GM18507 (cell line): ENCODE measurements at regions not wholly inside any gene's neighbourhood (a gene's known extent, or its start where the extent isn't known, plus 50 kb on each side); places are given as distances from the start of the nearest gene placed in this dataset.
A peak's percentile ranks its signal among the peaks of the same experiment; 100 is the strongest.
"Not testable (repeated sequence)": the region's sequence is repeated elsewhere in the genome, so short reads cannot be mapped to it uniquely, and the experiment has no call there.

ENCODE experiments used
- DNase-seq: peaks from one replicate; pipeline ENCODE4 v3.0.0; 2011; ENCODE audit warnings: low read depth; ENCODE audit not compliant: insufficient read length; ENCODE audit errors: extremely low spot score
- FAIRE-seq: peaks from 2 replicates; lab custom pipeline; 2011; peaks lifted over from hg19 to GRCh38; lab: Jason Lieb, UNC

- not testable (repeated sequence) for FAIRE-seq
These were observed 205.7 kb upstream of the ZNF337 start for GRCh38 chr20:25902321-25902720.

GRCh38 chr20:25898663-25899062, 202.0 kb upstream of the ZNF337 start:
- DNase-seq, FAIRE-seq: not testable (repeated sequence)

More at GRCh38 chr20:25902321-25902720, 205.7 kb upstream of the ZNF337 start:
- DNase-seq: not testable (repeated sequence)

GRCh38 chr20:25879096-25879495, 182.4 kb upstream of the ZNF337 start:
- FAIRE-seq, DNase-seq: not testable (repeated sequence)

DNA sequence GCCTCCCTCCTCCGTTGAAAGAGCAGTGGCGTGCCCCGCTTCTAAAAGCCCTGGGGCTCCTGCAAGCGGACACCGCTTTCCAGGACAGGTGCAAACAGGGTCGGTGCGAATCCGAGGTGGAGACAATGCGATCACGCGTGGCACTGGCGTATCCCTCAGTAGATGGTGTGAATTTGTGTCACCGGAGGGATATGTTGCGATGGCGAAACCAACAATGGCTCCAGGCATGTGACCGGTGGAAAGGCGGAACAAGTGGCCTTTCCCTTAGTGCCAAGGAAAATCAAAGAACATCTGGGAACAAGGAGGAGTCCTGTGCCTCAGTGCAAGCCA, 172.0 kb upstream of the ZNF337 start:
- FAIRE-seq, DNase-seq: not testable (repeated sequence)

DNA sequence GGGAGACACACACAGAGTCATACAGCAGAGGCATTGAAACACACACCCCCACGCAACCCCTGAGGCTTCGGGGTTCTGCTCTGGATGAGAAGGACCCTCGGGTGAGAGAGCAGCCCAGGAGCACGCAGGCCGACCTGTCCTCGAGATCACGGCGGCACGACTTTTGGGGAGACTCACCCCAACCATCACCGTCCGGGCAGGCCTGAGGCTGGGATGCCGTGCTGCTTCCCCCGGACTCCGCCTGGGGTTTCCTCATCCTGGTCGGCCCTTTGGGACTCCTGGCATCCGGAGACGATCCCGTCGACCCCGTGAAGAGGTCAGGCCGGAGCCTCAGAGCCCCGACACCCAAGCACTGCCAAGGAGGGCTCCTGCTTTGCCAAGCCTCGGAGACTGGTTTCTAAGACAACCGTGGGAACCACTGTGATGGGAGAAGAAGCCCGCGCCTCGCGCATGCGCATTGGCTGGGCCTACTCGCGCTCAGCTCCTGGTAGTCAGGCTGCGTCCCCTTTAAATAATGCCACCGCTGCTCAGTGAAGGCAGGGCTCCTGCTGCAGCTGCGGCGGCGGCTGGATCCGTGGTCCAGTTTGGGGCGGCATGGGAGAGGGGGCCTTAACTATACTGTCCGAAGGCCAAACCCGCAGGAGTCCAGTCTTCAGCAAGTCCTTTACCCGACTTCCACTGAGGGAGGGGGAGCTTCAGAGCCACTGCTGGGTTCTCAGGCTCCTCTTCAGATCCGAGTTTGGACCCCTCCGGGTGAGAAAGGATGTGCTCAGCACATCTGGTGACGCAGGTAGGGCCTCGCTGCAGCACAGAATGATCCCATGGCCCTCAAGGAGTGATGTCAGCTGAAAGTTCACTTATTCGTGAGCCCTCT, 171.4 kb upstream of the ZNF337 start:
- FAIRE-seq (no peak), DNase-seq (no peak)

GRCh38 chr20:25867015-25867775, 170.5 kb upstream of the ZNF337 start:
- not testable (repeated sequence) for FAIRE-seq, DNase-seq

GRCh38 chr20:25865715-25866656, 169.3 kb upstream of the ZNF337 start:
- FAIRE-seq (no peak), DNase-seq (no peak)

GRCh38 chr20:25864963-25865714, 168.5 kb upstream of the ZNF337 start:
- not testable (repeated sequence) for DNase-seq, FAIRE-seq

DNA sequence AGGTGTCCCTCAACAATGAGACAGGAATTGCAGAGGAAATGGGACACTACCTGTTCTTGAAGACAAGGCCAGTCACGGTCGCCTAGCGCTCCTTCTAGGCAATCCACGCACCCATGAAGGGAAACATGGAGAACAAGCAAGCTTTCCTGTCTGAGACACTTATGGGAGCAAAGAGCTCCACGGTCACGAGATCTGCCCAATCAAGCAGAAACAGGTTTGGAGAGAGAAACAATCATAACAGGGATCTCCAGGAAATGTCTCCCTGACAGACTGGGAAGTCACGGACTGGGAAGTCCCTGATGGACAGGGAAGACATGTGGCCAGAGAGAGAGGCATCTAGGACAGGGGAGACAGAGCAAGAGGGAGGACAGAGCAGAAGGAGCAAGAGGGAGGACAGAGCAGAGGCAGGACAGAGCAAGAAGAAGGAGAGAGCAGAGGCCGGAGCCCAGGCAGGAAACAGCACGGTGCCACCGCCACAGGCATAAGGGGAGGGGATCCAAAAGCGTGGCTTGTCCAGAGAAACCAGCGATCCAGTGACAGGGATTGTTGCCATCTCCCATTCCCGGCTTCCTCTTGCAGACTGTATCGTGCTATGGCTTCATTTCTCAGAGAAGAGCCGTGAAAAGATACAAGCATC, 167.8 kb upstream of the ZNF337 start:
- FAIRE-seq (no peak), DNase-seq (no peak)

DNA sequence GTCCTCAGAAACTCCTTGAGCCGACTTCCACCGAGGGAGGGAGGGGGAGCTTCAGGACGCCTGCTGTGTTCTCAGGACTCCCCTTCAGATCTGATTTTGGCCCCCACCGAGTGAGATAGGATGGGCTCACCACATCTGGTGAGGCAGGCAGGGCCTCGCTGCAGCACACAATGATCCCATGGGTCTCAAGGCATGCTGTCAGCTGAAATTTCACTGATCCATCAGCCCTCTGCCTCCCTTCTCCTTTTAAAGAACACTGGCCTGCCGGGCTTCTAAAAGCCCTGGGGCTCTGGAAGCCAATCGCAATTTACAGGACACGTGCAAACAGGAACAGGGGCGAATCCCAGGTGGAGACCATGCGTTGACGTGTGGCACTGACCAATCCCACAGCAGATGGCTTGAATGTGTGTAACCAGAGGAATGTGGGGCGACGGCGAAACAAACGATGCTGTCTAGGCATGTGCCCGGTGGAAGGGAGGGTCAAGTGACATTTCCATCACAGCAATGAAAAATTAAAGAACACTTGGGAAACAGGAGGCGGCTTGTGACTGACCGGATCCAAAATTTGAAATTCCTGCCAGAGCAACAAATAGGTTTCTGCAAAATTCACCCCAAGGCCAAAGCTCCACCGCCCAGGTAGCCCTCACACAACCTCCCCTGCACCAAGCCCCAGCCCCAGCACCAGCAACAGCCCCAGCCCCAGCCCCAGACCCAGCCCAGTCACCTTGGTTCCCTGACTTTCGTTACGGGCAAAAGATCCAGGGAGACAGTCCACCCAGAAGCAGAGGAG, 167.1 kb upstream of the ZNF337 start:
- FAIRE-seq: no peak
- no peak for DNase-seq

DNA sequence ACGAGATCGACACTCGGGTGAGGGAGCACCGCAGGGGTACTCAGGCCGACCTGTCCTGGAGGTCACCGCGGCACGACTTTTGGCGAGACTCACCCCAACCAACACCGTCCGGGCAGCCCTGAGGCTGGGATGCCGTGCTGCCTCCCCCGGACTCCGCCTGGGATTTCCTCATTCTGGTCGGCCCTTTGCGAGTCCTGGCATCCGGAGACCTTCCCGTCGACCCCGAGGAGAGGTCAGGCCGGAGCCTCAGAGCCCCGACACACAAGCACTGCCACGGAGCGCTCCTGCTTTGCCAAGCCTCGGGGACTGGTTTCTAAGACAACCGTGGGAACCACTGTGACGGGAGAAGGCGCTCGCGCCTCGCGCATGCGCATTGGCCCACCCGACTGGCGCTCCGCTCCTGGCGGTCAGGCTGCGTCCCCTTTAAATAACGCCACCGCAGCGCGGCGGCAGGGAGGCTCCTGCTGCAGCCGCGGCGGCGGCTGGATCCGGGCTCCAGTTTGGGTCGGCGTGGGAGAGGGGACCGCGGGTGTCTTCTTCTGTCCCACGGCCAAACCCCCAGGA, 166.4 kb upstream of the ZNF337 start:
- FAIRE-seq: peak; percentile 52
- DNase-seq: not testable (repeated sequence)

DNA sequence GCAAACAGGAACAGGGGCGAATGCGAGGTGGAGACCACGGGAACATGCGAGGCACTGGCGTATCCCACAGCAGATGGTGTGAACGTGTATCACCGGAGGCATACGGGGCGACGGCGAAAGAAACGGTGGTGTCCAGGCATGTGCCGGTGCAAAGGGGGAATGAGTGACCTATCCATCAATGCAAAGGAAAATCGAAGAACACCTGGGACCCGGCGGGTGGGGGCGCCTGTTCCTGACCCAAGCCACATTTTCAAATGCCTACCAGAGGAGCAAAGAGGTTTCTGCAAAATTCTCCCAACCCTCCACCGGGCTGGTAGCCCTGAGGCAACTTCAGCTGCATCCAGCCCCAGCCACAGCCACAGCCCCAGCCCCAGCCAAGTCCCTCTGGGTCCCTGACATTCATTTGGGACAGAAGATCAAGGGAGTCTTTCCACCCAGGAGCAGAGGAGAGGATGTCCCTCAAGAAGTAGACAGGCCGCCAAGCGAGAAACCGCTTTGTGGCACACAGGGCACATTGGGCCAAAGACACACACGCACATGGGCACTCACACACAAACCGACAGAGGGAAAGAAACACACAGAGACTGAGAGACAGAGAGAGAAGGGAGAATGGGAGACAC, 164.0 kb upstream of the ZNF337 start:
- DNase-seq (no peak), FAIRE-seq (no peak)

- no peak for FAIRE-seq
- DNase-seq: no peak
These were observed 163.2 kb upstream of the ZNF337 start for GRCh38 chr20:25859649-25860530.

- FAIRE-seq: no peak
These were observed 162.1 kb upstream of the ZNF337 start for GRCh38 chr20:25858495-25859425.

More at GRCh38 chr20:25858495-25859425, 162.1 kb upstream of the ZNF337 start:
- no peak for DNase-seq
